Left hindlimb (tissue), 1 donor: ENCODE measurements at regions not wholly inside any gene's neighbourhood (a gene's known extent, or its start where the extent isn't known, plus 50 kb on each side); places are given as distances from the start of the nearest gene placed in this dataset.
"Not testable (repeated sequence)": the region's sequence is repeated elsewhere in the genome, so short reads cannot be mapped to it uniquely, and the experiment has no call there.

Source experiments
- DNase-seq: peaks from one replicate; pipeline ENCODE4 v3.0.0-alpha.2; 2018

DNA sequence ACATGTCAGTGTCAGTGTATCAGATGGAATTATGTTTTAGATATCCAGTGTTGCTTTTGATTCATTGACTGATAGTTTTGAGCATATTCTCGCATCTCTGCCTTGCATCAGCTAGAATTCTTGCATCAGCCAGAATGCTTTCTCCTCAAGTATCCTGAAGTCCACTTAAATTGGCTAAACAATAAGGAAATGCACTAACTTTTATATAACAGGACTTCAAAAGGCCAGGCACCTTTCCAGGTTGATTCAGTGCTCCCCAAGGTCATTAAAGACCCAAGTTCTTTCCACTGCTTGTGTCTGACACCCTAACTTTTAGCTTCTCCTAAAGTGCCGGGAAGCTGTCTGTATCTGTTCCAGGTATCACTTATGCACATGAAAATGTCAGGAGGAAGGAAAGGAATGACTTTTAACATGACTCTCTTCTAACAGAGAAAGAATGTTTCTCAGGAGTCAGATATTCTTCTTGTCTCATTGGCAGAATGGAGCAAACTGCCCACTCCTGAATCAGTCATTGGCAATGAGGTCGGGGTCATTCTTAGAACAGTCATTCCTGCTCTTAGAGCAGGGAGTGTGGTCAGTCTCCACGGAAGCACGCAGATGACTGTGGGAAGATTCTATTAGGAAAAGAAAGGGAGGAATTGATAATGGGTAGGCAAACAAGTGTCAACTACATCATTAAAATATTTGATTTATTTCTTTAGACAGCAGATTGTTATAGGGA lies 92.9 kb upstream of the TLL1 start:
- DNase-seq = no peak

GRCh38 chr4:165780735-165781134 lies 92.3 kb upstream of the TLL1 start:
- DNase-seq = no peak

DNA sequence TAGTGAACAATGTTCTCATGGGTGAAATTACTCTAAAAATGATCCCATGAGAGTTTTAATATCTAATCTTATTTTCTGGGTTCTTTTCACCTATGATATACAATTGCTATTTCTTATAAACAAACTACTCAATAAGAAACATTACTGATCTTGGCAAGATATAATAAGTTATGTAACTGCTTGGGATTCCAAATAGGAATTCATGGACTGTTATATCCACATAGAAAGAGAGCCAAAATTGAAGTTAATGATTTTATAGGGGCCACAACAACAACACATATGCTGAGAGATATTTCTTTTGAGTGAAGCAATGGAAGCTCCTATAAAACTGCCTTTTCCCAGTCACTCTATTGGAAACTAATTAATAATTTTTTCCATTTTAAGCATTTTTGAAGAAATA lies 90.4 kb upstream of the TLL1 start:
- no peak for DNase-seq

GRCh38 chr4:165783626-165784025 lies 89.4 kb upstream of the TLL1 start:
- no peak for DNase-seq

GRCh38 chr4:165784672-165785071 lies 88.4 kb upstream of the TLL1 start:
- DNase-seq = no peak

DNA sequence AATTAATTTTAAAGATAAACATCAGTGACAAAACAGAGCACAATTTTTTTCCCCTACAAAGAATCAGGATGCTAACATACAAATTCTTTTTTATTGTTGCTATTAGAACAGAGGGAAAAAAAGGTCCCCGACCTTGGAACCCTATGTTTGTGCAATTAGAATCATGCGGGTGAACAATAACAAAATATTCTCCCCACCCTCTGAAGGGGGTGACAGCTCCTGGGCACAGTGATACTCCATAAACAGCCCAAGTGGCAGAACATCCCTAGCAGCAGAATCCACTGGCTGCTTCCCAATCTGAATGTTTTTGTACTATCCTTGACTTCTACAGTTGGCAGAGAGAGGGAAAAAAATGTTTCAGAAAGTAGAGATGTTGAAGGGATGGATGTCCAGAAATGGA lies 87.7 kb upstream of the TLL1 start:
- no peak for DNase-seq

GRCh38 chr4:165787516-165788274 lies 85.3 kb upstream of the TLL1 start:
- DNase-seq = no peak

- DNase-seq = no peak
These were observed 84.2 kb upstream of the TLL1 start for GRCh38 chr4:165788686-165789463.

- DNase-seq = no peak
These were observed 79.8 kb upstream of the TLL1 start for GRCh38 chr4:165793236-165793635.

GRCh38 chr4:165794834-165795233 lies 78.2 kb upstream of the TLL1 start:
- DNase-seq = no peak

DNA sequence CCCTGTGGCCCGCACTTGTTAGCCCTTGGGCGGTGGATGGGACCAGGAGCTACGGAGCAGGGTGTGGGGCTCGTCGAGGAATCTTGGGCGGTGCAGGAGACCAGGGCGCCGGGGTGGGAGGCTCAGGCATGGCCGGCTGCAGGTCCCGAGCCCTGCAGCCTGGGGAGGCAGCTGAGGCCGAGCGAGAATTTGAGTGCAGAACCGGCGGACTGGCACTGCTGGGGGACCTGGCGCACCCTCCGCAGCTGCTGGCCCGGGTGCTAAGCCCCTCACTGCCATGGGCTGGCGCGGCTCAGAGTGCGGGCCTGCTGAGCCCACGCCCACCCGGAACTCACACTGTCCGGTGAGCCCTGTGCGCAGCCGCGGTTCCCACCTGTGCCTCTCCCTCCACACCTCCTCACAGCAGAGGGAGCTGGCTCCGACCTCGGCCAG lies 73.6 kb upstream of the TLL1 start:
- DNase-seq = no peak

DNA sequence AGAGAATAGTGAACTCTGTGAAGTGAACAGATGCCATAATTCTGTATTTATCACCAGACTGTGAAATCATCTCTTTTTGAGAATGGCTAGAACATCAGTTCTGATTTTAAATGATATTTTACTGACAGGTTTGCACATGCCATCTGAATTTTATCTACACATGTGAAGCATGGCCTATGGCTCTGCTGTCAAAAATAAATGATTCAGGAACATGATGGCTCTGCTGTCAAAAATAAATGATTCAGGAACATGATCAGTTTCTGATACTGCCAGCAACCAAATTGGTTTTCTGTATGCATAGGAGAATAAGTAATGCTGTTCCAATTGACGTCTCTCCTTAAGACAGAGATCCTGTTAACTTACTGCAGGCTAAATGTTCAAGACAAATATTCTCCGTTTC lies 70.6 kb upstream of the TLL1 start:
- DNase-seq = no peak

DNA sequence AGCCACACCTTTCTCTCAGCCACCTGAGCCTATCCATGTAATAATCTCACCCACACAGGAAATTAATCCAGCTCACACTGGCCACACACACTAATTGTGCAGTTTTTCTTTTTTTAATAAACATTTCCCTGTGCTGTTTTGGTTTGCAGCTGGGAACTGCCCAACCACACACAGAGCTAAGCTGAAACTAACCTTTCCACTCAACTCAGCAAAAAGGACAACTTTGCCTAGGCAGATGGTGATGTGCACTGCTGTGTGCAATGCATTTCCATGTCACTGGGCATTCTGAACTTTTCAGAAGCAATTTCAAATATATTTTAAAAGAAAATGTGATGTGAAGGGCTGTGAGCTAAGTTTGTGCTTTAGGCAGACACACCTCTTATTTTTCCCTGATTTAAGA lies 70.0 kb upstream of the TLL1 start:
- no peak for DNase-seq

GRCh38 chr4:165805406-165805805 lies 67.6 kb upstream of the TLL1 start:
- no peak for DNase-seq

DNA sequence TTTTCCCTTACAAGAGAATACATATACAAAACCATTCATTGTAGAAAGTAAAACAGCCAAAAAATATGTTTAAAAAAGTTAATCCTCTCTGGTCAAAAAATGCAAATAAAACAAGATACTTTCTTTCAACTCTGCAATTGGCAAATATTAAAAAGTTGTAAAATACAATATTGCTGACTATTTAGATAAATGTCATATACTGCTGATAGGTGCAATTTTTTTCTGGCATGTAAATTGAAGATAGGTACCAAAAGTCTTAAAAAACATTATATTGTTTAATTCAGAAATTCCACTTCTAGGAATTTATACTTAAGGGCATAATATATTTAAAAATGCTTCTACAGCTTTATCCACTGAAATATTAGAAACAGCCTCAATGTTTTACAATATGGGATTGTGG lies 66.4 kb upstream of the TLL1 start:
- DNase-seq = no peak

DNA sequence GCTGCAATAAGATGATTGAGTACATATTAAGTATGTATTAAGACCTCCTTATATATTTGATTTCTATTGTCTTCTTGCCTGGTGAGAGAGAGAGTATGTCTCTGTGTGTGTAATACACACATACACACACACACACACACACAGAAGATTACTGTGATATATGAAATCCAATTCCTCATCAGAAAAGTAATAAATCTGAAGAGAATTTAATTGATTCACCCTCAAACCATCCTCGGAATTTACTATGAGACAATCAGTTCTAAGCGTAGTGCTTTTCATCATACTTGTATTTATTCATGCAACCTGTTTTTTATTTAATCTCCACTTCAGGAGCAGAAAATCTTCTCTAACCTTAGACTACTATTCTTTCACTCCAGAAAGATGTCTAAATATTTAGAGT lies 62.3 kb upstream of the TLL1 start:
- DNase-seq = no peak

DNA sequence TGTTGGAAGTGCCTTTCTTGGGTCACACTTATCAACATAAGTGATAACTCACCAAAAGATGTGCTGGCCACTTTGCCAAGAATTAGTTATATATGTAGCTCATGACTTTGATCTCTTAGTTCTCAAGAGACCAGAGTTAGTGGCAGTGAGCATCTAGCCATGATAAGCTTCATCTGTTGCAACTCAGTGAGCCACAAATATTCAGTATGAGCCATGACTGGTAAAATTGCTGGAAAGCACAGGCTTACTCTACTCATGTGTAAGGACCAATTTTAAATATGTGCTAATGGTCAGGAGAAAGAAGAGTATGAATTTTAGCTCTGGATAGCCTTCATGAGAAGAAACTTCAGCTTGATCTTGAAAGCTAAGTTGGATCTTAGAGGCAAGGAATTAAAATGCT lies 59.4 kb upstream of the TLL1 start:
- no peak for DNase-seq

GRCh38 chr4:165814256-165815020 lies 58.6 kb upstream of the TLL1 start:
- no peak for DNase-seq

DNA sequence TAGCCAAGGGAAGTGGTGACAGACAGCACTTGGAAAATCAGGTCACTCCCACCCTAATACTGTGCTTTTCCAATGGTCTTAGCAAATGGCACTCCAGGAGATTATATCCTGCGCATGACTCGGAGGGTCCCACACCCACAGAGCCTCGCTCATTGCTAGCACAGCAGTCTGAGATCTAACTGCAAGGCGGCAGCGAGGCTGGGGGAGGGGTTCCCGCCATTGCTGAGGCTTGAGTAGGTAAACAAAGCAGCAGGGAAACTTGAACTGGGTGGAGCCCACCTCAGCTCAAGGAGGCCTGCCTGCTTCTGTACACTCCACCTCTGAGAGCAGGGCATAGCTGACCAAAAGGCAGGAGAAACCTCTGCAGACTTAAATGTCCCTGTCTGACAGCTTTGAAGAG lies 53.9 kb upstream of the TLL1 start:
- DNase-seq = not testable (repeated sequence)
